SU-DHL-6 (cell line): ENCODE measurements at regions not wholly inside any gene's neighbourhood (a gene's known extent, or its start where the extent isn't known, plus 50 kb on each side); places are given as distances from the start of the nearest gene placed in this dataset.

Source experiments
- EZH2phosphoT487 ChIP-seq: fragments of 200-600 bp; sonication (generic), shearing (Covaris generic); conservative IDR thresholded peaks from 2 replicates; pipeline ENCODE4 v1.6.1; 2018; ENCODE audit warnings: mild to moderate bottlenecking, antibody characterized with exemption, low read length, moderate library complexity, mixed read lengths
- TF ChIP-seq, protein P1 (sequence below): fragments of 200-600 bp; sonication (generic); IDR thresholded peaks from one replicate; pipeline ENCODE4 v1.5.1; 2017; ENCODE audit warnings: antibody characterized with exemption, mild to moderate bottlenecking, low read length, moderate library complexity; ENCODE audit not compliant: insufficient read depth, poor library complexity, severe bottlenecking

DNA sequence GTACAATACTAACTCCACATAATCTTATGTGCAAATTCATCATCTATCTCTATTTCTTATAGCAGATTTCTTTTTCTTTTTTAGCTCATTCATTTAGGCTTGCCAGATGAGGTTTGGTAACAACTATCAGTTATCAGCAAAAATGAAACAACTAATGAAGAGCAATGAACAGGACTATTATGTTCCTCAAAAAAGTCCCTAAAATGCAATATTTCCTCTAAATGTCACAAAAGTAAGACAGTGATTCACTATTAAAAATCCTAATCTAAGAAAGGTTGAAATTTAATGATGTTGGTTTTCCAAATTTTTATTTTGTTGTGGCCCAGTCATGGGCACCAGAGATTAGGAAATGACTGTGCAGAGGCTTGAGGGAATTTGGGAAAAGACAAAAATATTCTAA is 135.3 kb downstream of the PPIAL4G start:
- TF ChIP-seq, protein P1, sequence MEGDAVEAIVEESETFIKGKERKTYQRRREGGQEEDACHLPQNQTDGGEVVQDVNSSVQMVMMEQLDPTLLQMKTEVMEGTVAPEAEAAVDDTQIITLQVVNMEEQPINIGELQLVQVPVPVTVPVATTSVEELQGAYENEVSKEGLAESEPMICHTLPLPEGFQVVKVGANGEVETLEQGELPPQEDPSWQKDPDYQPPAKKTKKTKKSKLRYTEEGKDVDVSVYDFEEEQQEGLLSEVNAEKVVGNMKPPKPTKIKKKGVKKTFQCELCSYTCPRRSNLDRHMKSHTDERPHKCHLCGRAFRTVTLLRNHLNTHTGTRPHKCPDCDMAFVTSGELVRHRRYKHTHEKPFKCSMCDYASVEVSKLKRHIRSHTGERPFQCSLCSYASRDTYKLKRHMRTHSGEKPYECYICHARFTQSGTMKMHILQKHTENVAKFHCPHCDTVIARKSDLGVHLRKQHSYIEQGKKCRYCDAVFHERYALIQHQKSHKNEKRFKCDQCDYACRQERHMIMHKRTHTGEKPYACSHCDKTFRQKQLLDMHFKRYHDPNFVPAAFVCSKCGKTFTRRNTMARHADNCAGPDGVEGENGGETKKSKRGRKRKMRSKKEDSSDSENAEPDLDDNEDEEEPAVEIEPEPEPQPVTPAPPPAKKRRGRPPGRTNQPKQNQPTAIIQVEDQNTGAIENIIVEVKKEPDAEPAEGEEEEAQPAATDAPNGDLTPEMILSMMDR = no peak
- TF ChIP-seq EZH2phosphoT487 = no peak
